SK-N-SH treated with all-trans-retinoic acid at 6 μM for 48 hours (cell line): ENCODE measurements at regions not wholly inside any gene's neighbourhood (a gene's known extent, or its start where the extent isn't known, plus 50 kb on each side); places are given as distances from the start of the nearest gene placed in this dataset.

Source experiments
- ATAC-seq: fragments of 200-7000 bp; cut with Tn5 transposase; 3 replicates; pipeline ENCODE4 v1.9.1; 2020; ENCODE audit warnings: mild to moderate bottlenecking, moderate library complexity
- ARNTL ChIP-seq: fragments of 450-650 bp; formaldehyde crosslinking; IDR thresholded peaks from 2 replicates; pipeline ENCODE4 v1.5.0; 2020; ENCODE audit warnings: low read depth, mild to moderate bottlenecking, moderate library complexity, borderline replicate concordance
- BACH2 ChIP-seq: fragments of 250-450 bp; sonication (Bioruptor Pico); IDR thresholded peaks from 2 replicates; pipeline ENCODE4 v1.9.0; 2021; ENCODE audit warnings: mild to moderate bottlenecking, borderline replicate concordance
- CREB5 ChIP-seq: fragments of 250-450 bp; sonication (Bioruptor Pico); IDR thresholded peaks from 2 replicates; pipeline ENCODE4 v1.5.1; 2020; ENCODE audit warnings: low read depth, mild to moderate bottlenecking, moderate library complexity
- CSDC2 ChIP-seq: fragments of 250-450 bp; sonication (Bioruptor Pico); IDR thresholded peaks from 2 replicates; pipeline ENCODE4 v1.5.0; 2020; ENCODE audit warnings: mild to moderate bottlenecking, moderate library complexity
- ESRRG ChIP-seq: fragments of 250-450 bp; sonication (Bioruptor Pico); IDR thresholded peaks from 2 replicates; pipeline ENCODE4 v1.6.1; 2021; ENCODE audit warnings: mild to moderate bottlenecking
- ISL1 ChIP-seq: fragments of 250-450 bp; sonication (Bioruptor Pico); IDR thresholded peaks from 2 replicates; pipeline ENCODE4 v2.1.2; 2022; ENCODE audit warnings: mild to moderate bottlenecking, moderate library complexity
- PATZ1 ChIP-seq: fragments of 250-450 bp; sonication (Bioruptor Pico); IDR thresholded peaks from 2 replicates; pipeline ENCODE4 v1.8.0; 2020; ENCODE audit warnings: mild to moderate bottlenecking, moderate library complexity, borderline replicate concordance
- POU6F1 ChIP-seq: fragments of 250-450 bp; sonication (Bioruptor Pico); IDR thresholded peaks from 2 replicates; pipeline ENCODE4 v1.8.0; 2021; ENCODE audit warnings: low read depth, mild to moderate bottlenecking, moderate library complexity, borderline replicate concordance
- PPARA ChIP-seq: fragments of 250-450 bp; sonication (Bioruptor Pico); IDR thresholded peaks from 2 replicates; pipeline ENCODE4 v1.5.0; 2020; ENCODE audit warnings: mild to moderate bottlenecking, borderline replicate concordance
- RARB ChIP-seq: fragments of 250-450 bp; sonication (Bioruptor Pico); IDR thresholded peaks from 2 replicates; pipeline ENCODE4 v1.8.0; 2021; ENCODE audit warnings: mild to moderate bottlenecking, moderate library complexity
- SNAI2 ChIP-seq: fragments of 250-450 bp; sonication (Bioruptor Pico); IDR thresholded peaks from 2 replicates; pipeline ENCODE4 v1.5.0; 2020; ENCODE audit warnings: mild to moderate bottlenecking, moderate library complexity
- TCF4 ChIP-seq: fragments of 250-450 bp; sonication (Bioruptor Pico); IDR thresholded peaks from 2 replicates; pipeline ENCODE4 v1.8.0; 2021; ENCODE audit warnings: mild to moderate bottlenecking, moderate library complexity, borderline replicate concordance
- TOX ChIP-seq: fragments of 250-450 bp; sonication (Bioruptor Pico); IDR thresholded peaks from 2 replicates; pipeline ENCODE4 v1.8.0; 2021; ENCODE audit warnings: mild to moderate bottlenecking, moderate library complexity, borderline replicate concordance
- TSHZ2 ChIP-seq: fragments of 250-450 bp; sonication (Bioruptor Pico); IDR thresholded peaks from 2 replicates; pipeline ENCODE4 v1.5.0; 2020; ENCODE audit warnings: mild to moderate bottlenecking, moderate library complexity
- ZC3H10 ChIP-seq: fragments of 250-450 bp; sonication (Bioruptor Pico); IDR thresholded peaks from 2 replicates; pipeline ENCODE4 v1.5.1; 2021; ENCODE audit warnings: mild to moderate bottlenecking, moderate library complexity
- ZFP3 ChIP-seq: fragments of 250-450 bp; sonication (Bioruptor Pico); IDR thresholded peaks from 2 replicates; pipeline ENCODE4 v1.5.0; 2020; ENCODE audit warnings: mild to moderate bottlenecking, moderate library complexity
- ZFP30 ChIP-seq: fragments of 450-650 bp; formaldehyde crosslinking; IDR thresholded peaks from 2 replicates; pipeline ENCODE4 v1.5.0; 2022; ENCODE audit warnings: mild to moderate bottlenecking, moderate library complexity
- ZNF565 ChIP-seq: fragments of 450-650 bp; formaldehyde crosslinking; conservative IDR thresholded peaks from 2 replicates; pipeline ENCODE4 v1.5.0; 2020; ENCODE audit warnings: low read depth, mild to moderate bottlenecking, moderate library complexity
- ZNF70 ChIP-seq: fragments of 450-650 bp; formaldehyde crosslinking; IDR thresholded peaks from 2 replicates; pipeline ENCODE4 v1.5.0; 2020; ENCODE audit warnings: mild to moderate bottlenecking, moderate library complexity
- ZNF8 ChIP-seq: fragments of 450-650 bp; formaldehyde crosslinking; IDR thresholded peaks from 2 replicates; pipeline ENCODE4 v1.5.0; 2020; ENCODE audit warnings: mild to moderate bottlenecking, moderate library complexity

- no peak for TF ChIP-seq ZC3H10 (CRISPR knock-in tag)
- TF ChIP-seq TSHZ2: no peak
- no peak for TF ChIP-seq ESRRG (CRISPR knock-in tag)
- TF ChIP-seq TCF4: no peak
- TF ChIP-seq BACH2 (CRISPR knock-in tag): no peak
- TF ChIP-seq ZNF565: no peak
- TF ChIP-seq PATZ1 (CRISPR knock-in tag): no peak
- no peak for TF ChIP-seq SNAI2 (CRISPR knock-in tag)
- no peak for TF ChIP-seq ZNF8 (CRISPR knock-in tag)
- TF ChIP-seq CSDC2 (CRISPR knock-in tag): no peak
- TF ChIP-seq RARB (CRISPR knock-in tag): no peak
- ATAC-seq: peak; percentile 100
Measured at GRCh38 chr17:65294181-65294719, 157.1 kb downstream of the RGS9 start.

- no peak for TF ChIP-seq PATZ1 (CRISPR knock-in tag)
- no peak for TF ChIP-seq TOX (CRISPR knock-in tag)
- no peak for TF ChIP-seq ZFP3 (CRISPR knock-in tag)
- no peak for TF ChIP-seq RARB (CRISPR knock-in tag)
- no peak for TF ChIP-seq ZNF565
- TF ChIP-seq ZNF70 (CRISPR knock-in tag): no peak
- TF ChIP-seq TCF4: no peak
- no peak for TF ChIP-seq ESRRG (CRISPR knock-in tag)
- no peak for TF ChIP-seq ISL1 (CRISPR knock-in tag)
- TF ChIP-seq PPARA (CRISPR knock-in tag): no peak
- no peak for TF ChIP-seq POU6F1 (CRISPR knock-in tag)
Measured at GRCh38 chr17:65293584-65294180, 156.5 kb downstream of the RGS9 start.

GRCh38 chr17:65292430-65292829 is 155.3 kb downstream of the RGS9 start:
- ATAC-seq: no peak
- TF ChIP-seq ISL1 (CRISPR knock-in tag) (no peak), TSHZ2 (no peak), ARNTL (CRISPR knock-in tag) (no peak), ZFP30 (no peak), TOX (CRISPR knock-in tag) (no peak), PPARA (CRISPR knock-in tag) (no peak), POU6F1 (CRISPR knock-in tag) (no peak), TCF4 (no peak), PATZ1 (CRISPR knock-in tag) (no peak), CSDC2 (CRISPR knock-in tag) (no peak), CREB5 (no peak)

More at GRCh38 chr17:65293584-65294180, 156.5 kb downstream of the RGS9 start:
- peak; percentile 7; the same call in 1 of the 3 replicates for ATAC-seq
